ENCODE measurements at regions not wholly inside any gene's neighbourhood (a gene's known extent, or its start where the extent isn't known, plus 50 kb on each side); places are given as distances from the start of the nearest gene placed in this dataset.

DNA sequence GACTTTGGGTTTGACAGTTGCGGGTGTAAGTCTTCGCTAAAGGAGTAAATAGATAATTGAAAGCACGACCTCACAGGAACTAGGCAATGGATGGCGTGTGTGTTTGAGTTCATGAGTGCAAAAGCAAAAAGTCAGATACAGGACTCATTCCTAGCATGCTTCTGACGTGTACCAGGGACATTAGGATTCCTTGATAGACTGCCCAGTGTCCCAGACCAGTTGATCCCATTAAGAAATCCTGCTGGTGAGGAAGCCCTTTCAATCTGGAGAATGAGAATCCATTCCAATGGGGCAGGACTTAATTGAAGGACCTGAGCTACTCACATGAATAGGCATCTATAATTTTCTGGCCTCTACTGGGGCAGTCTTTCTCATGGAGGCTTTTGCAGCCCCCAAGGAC lies 235.4 kb downstream of the RAD51AP2 start:
- TF ChIP-seq CTCF (tag by site-specific recombination; IDR thresholded peaks at IDR 0.05) (no peak), ZNF501 (tag by site-specific recombination; IDR thresholded peaks at IDR 0.05) (no peak), YY1 (tag by site-specific recombination; IDR thresholded peaks at IDR 0.05) (no peak), ZSCAN18 (tag by site-specific recombination; IDR thresholded peaks at IDR 0.05) (no peak), ZNF521 (tag by site-specific recombination; IDR thresholded peaks at IDR 0.05) (no peak), ZBTB21 (tag by site-specific recombination; IDR thresholded peaks at IDR 0.05) (no peak), ZNF24 (tag by site-specific recombination; IDR thresholded peaks at IDR 0.05) (no peak), ZNF292 (tag by site-specific recombination; IDR thresholded peaks at IDR 0.05; ENCODE audit: borderline replicate concordance, low read depth) (no peak), REPIN1 (tag by site-specific recombination; IDR thresholded peaks at IDR 0.05; ENCODE audit: low read depth) (no peak), ZNF10 (tag by site-specific recombination; IDR thresholded peaks at IDR 0.05) (no peak), ZNF529 (tag by site-specific recombination; IDR thresholded peaks at IDR 0.05; ENCODE audit: insufficient replicate concordance) (no peak), PBX3 (CRISPR knock-in tag; IDR thresholded peaks at IDR 0.05) (no peak)
